ENCODE measurements at regions not wholly inside any gene's neighbourhood (a gene's known extent, or its start where the extent isn't known, plus 50 kb on each side); places are given as distances from the start of the nearest gene placed in this dataset.
A peak's percentile ranks its signal among the peaks of the same experiment; 100 is the strongest.

GRCh38 chr2:238966072-238966937 is 118.4 kb downstream of the TWIST2 start:
- ATAC-seq (no peak), DNase-seq (peak in 2 of 5 donors; percentile 20 to 60)
- intact Hi-C loops (cut with DNase I), result loop anchor here in 2 of 10 donors (10.0 kb wide), 1 partner anchor 602 kb away; no protein-coding TSS in a partner anchor
- WGBS, 4 donors, result 91 to 95% (median 93%) methylated on average over 38 to 46 of the region's 46 CpGs
- peaks cover 0 to 14% (median 2%) of the 10 kb centered on the region in 9 donors for H3K27me3 ChIP-seq
- peaks cover 0 to under 1% (median 0%) of the 10 kb centered on the region in 12 donors for H3K9me3 ChIP-seq
- H3K36me3 ChIP-seq, result no peaks in the 10 kb centered on the region
- no peaks in the 10 kb centered on the region for H3K4me1 ChIP-seq
- H3K4me3 ChIP-seq, result no peak overlapping the region
- H3K27ac ChIP-seq, result no peak overlapping the region
- TF ChIP-seq CTCF (IDR thresholded peaks at IDR 0.05), result no peak
- no peak for TF ChIP-seq POLR2A (IDR thresholded peaks at IDR 0.05)

DNA sequence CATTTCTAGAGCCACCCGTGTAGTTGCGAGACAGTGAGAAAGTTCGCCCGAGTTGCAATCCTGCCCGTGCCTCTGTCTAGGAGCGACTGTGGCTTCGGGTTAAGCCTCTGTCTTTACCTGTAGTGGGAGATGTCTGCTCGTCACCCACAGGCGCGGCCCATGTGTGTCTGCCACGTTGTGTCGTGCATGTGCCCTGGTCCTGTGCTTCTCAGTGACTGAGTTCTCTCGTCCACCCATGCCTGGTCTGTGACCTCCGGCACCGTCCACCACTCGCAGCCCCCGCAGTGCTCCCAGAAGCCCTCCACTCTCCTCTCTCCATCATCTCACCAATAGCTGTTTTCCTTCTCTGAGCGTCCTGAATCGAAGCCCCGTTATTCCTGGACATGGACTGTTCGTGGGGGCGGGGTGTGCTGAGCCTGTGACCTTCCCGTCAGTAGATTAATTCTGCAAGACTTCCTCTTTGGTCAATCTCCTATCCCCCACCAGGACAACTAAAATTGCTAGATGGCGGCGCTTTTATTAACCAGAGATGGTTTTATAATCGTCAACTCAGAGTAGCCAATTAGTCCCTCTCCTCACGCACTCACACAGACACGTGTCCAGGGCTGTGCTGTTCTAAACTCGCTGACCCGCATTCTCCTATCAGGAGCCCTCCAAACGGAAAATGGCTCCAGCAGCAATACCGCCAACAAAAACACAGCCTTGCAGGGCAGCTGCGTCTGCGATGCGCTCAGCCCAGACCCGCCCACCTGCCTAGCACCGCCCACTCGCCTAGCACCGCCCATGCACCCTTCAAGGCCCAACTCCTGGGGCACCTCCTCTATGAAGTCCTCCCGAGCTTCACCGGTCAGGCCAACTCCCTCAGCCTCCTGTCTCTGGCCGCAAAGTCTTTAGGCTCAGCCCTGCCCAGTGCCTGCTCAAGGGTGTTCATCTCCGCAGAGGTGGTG is 119.4 kb downstream of the TWIST2 start:
- no peak overlapping the region for H3K27ac ChIP-seq
- H3K4me1 ChIP-seq, result no peaks in the 10 kb centered on the region
- H3K9me3 ChIP-seq, result no peaks in the 10 kb centered on the region
- DNase-seq, result peak in 1 of 5 donors; percentile 28
- WGBS, 4 donors, result 78 to 85% (median 81%) methylated on average over 36 to 43 of the region's 43 CpGs
- TF ChIP-seq POLR2A (IDR thresholded peaks at IDR 0.05) (no peak), CTCF (IDR thresholded peaks at IDR 0.05) (no peak)
- no peak overlapping the region for H3K4me3 ChIP-seq
- intact Hi-C loops (cut with DNase I), result loop anchor here in 2 of 10 donors (10.0 kb wide), 1 partner anchor 603 kb away; no protein-coding TSS in a partner anchor
- no peaks in the 10 kb centered on the region for H3K36me3 ChIP-seq
- peaks cover 0 to 20% (median 4%) of the 10 kb centered on the region in 9 donors for H3K27me3 ChIP-seq
- peak in 2 of 4 donors; percentile 17 to 29 for ATAC-seq

DNA sequence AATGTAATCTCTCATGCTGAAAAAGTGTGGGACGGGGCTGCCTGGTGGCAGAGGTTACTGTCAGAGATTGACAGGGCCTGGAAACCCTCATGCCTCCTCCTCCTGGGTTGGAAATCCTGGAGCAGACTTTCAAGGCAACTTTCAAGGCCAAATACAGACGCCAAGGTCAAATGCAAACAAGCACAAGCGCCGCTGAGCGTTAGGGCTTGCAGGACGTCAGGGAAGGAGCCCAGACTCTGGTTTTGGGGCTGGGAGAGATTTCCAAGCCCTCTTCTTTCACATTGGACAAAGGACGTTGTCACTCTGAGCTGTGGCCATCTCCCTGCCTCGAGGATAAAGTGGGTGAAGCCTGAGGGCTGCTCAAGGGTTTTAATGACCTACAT is 120.1 kb downstream of the TWIST2 start:
- 63 to 69% (median 66%) methylated on average over 8 of the region's 8 CpGs for WGBS, 4 donors
- no peaks in the 10 kb centered on the region for H3K4me1 ChIP-seq
- no peaks in the 10 kb centered on the region for H3K9me3 ChIP-seq
- H3K27ac ChIP-seq, result no peak overlapping the region
- H3K27me3 ChIP-seq, result peaks cover 0 to 20% (median 4%) of the 10 kb centered on the region in 9 donors
- H3K36me3 ChIP-seq, result no peaks in the 10 kb centered on the region
- ATAC-seq (no peak), DNase-seq (peak in 1 of 5 donors; percentile 13)
- intact Hi-C loops (cut with DNase I), result loop anchor here in 2 of 10 donors (10.0 kb wide), 1 partner anchor 603 kb away; no protein-coding TSS in a partner anchor
- H3K4me3 ChIP-seq, result no peak overlapping the region
- TF ChIP-seq POLR2A (IDR thresholded peaks at IDR 0.05), result no peak
- TF ChIP-seq CTCF (IDR thresholded peaks at IDR 0.05), result no peak
